ENCODE measurements at regions not wholly inside any gene's neighbourhood (a gene's known extent, or its start where the extent isn't known, plus 50 kb on each side); places are given as distances from the start of the nearest gene placed in this dataset.

GRCh38 chr9:12231832-12232231 is 461.4 kb upstream of the TYRP1 start:
- TF ChIP-seq CTCF (IDR thresholded peaks at IDR 0.05; ENCODE audit: poor library complexity) (no peak), EZH2 (IDR thresholded peaks at IDR 0.05; ENCODE audit: borderline replicate concordance) (no peak)

Data from hepatocyte (in vitro differentiated cells).